HG03575 (cell line): ENCODE measurements at regions not wholly inside any gene's neighbourhood (a gene's known extent, or its start where the extent isn't known, plus 50 kb on each side); places are given as distances from the start of the nearest gene placed in this dataset.

Experiments
- ATAC-seq: cut with Tn5 transposase; IDR thresholded peaks from one replicate; pipeline ENCODE4 v1.9.1; 2021; ENCODE audit not compliant: unreplicated experiment, insufficient number of reproducible peaks, low FRiP score; ENCODE audit errors: extremely low read depth

DNA sequence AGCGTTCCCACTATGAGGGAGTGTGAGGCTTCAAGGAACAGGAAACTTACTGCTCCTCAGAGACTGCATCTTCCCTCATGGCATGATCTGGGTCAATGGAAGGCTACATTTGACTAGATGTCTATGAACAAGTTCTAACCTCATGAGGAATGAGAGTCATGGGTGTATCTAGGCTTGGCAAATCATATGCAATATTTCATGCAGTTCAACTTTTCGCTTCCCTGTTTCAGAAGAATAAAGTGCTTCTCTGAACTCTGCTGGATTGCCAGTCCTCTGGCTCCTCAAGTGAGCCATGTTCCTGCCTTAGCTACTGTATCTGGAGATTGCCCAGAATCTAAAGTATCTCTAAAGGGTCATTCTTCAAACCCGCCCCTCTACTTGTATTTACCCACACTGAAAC lies 54.3 kb upstream of the SEMA3A start:
- ATAC-seq: no peak

- no peak for ATAC-seq
Observed at GRCh38 chr7:84248267-84248666, 53.7 kb upstream of the SEMA3A start.

DNA sequence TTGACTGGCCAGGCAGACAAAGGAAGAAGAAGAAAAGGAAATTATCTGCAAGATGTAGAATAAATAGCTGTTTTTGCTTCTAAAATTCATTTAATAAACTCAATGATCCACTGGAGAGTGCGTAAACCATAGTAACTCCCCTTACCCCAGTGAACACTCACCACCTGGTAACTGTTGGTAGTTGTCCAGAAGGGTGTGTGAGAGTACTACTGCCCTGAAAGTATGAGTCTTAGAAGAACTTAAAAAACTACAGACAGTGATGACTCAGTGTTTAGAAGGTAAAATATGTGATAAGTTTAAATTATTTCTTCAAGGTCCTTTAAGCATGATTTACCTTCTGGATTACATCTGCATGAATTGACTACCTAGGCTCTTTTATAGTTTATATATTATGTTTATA lies 53.0 kb upstream of the SEMA3A start:
- ATAC-seq: no peak

DNA sequence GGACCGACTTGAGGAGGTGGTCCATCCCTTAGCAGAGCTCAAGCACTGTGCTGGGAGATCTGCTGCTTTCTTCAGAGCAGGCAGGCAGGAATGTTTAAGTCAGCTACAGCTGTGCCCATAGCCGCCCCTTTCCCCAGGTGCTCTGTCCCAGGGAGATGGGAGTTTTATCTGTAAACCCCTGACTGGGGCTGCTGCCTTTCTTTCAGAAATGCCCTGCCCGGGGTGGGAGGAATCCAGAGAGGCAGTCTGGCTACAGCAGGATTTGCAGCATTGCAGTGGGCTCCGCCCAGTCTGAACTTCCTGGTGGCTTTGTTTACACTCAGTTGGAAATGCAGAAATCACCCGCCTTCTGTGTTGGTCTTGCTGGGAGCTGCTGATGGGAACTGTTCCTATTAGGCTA lies 51.2 kb upstream of the SEMA3A start:
- ATAC-seq: no peak
